ENCODE measurements at regions not wholly inside any gene's neighbourhood (a gene's known extent, or its start where the extent isn't known, plus 50 kb on each side); places are given as distances from the start of the nearest gene placed in this dataset.

DNA sequence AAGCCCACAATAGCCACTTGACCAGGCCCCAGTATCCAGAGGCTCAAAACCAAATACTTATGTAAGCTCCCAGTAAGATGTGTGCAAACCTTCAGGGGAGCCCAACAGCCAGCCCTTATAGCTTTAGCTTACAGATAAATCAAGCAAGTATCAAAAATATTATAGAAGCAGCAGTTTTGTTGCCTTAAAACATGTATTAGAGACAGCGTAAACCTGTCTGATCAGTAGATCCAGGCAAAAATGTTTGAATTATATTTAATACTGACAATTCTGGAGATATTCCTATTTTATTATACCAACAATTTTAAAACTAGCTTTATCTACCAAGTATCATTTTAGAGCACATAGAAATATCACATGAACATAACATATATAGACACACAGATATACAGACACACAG, 365.6 kb upstream of the KLF4 start:
- POLR2A ChIA-PET: no interaction called here
- Mint-ChIP-seq H3K27ac (no peak overlapping the region), H3K9me3 (peaks cover 0 to 35% (median 6%) of the 10 kb centered on the region in 9 donors), H3K36me3 (peaks cover 0 to 3% (median 0%) of the 10 kb centered on the region in 3 donors), H3K4me3 (no peak overlapping the region), H3K4me1 (no peaks in the 10 kb centered on the region), H3K27me3 (peaks cover 0 to under 1% (median 0%) of the 10 kb centered on the region in 5 donors)
- no peak for DNase-seq
- ATAC-seq: no peak

DNA sequence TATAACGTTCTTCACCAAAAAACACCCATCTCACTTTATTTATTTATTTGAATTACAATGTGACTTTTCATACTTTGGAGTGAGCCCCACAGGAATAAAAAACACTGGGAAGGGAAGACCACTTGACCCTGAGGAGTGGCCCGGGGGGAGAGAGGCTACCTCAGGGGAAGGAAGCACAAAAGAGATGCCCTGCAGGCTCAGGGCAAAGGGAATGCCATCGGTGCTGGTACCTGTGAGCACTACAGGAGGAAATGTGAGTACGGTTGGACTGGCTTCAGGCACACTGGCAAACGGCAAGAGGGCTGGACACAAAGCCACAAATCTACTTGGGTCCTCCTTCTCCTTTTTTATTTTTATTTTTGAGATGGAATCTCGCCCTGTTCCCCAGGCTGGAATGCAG, 363.9 kb upstream of the KLF4 start:
- no peak for ATAC-seq
- peaks cover 0 to 3% (median 0%) of the 10 kb centered on the region in 3 donors for H3K36me3 Mint-ChIP-seq
- POLR2A ChIA-PET: no interaction called here

GRCh38 chr9:107852891-107853290, 363.3 kb upstream of the KLF4 start:
- Mint-ChIP-seq H3K4me1 (peaks cover 0 to 3% (median 0%) of the 10 kb centered on the region in 4 donors), H3K27me3 (peaks cover 0 to 1% (median 0%) of the 10 kb centered on the region in 5 donors), H3K4me3 (no peak overlapping the region), H3K9me3 (peaks cover 0 to 32% (median 10%) of the 10 kb centered on the region in 9 donors), H3K27ac (no peak overlapping the region), H3K36me3 (peaks cover 0 to 3% (median 0%) of the 10 kb centered on the region in 3 donors)
- DNase-seq (no peak), ATAC-seq (no peak)
- POLR2A ChIA-PET: no interaction called here

More for the DNA sequence above, 363.9 kb upstream of the KLF4 start:
- Mint-ChIP-seq H3K27me3 (peaks cover 0 to 1% (median 0%) of the 10 kb centered on the region in 5 donors), H3K27ac (no peak overlapping the region), H3K4me1 (peaks cover 0 to 3% (median 0%) of the 10 kb centered on the region in 4 donors), H3K9me3 (peaks cover 0 to 35% (median 10%) of the 10 kb centered on the region in 9 donors), H3K4me3 (no peak overlapping the region)
- DNase-seq: no peak

DNA sequence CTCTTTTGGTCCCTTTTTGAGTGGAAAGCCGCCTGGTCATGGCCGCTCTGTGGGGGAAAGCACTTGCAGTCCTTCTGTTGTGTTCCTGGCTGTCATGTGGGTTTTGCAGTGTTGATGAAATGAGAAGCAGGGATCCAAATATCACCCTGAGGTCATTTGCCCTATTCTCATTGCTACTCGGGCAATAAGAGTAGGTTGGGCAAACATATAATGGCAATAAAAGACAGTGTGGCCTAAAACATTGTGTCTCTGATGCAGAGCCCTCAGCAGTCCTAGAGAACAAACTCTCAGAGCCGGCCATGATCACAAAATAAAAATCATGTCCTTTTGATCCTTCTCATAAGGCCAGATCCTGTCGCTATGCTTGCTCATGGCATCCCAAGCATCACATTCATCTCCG, 361.1 kb upstream of the KLF4 start:
- peaks cover 0 to 20% (median 8%) of the 10 kb centered on the region in 9 donors for H3K9me3 Mint-ChIP-seq
- H3K27ac Mint-ChIP-seq: no peak overlapping the region
- DNase-seq (no peak), ATAC-seq (no peak)
- peaks cover 0 to 3% (median 0%) of the 10 kb centered on the region in 3 donors for H3K36me3 Mint-ChIP-seq
- H3K27me3 Mint-ChIP-seq: peaks cover 0 to 1% (median 0%) of the 10 kb centered on the region in 5 donors
- no peak overlapping the region for H3K4me3 Mint-ChIP-seq
- H3K4me1 Mint-ChIP-seq: peaks cover 0 to 3% (median 0%) of the 10 kb centered on the region in 4 donors
- POLR2A ChIA-PET: no interaction called here

DNA sequence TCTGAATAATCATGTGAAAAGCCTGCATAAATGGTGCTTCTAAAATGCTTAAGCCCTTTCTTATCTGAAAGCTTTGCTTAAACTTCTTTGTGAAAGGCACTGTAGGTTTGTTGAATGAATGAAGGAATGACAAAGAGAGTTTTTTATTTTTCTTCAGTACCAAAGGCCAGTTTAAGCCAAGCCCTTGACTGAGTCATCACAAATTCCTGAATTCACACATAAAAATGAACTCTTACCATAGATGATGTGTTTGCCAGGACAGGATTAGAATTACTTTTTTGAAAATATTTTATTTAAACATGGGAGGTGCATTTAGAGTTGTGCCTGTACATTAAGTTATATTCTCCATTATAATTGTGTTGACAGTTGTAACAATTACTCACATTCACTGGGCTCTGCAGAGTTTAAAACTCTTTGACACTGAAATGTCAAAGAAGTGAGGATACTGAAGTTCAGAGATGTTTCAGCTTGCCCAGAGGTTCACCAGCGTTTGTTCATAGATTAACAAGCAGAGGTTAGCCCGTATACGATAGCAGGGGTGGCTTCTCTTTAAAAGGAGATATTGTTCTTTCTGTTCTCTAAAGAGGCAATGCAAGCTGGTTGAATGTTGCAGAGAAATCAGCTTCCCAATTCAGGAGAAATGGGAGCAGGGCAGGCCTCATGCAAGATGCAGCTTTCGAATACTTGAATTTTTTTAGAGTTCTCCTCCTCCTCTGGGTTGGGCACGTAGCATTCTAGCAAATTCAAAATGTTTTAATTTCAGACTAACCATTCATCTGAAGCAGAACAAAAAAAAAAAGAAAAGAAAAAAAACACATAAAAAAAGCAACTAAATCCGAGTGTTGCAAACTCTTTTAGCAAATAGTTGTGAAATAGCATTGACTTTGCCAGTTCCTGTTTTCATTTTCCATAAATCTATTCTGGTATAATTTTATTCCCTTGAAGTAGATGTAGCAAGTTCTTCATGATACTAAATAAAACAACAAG, 358.7 kb upstream of the KLF4 start:
- Mint-ChIP-seq H3K4me3 (no peak overlapping the region), H3K36me3 (peaks cover 0 to 2% (median 0%) of the 10 kb centered on the region in 3 donors), H3K9me3 (peaks cover 0 to 7% (median 5%) of the 10 kb centered on the region in 9 donors), H3K4me1 (peaks cover 0 to 3% (median 0%) of the 10 kb centered on the region in 4 donors), H3K27me3 (peaks cover 0 to 3% (median 0%) of the 10 kb centered on the region in 5 donors), H3K27ac (no peak overlapping the region)
- no peak for ATAC-seq
- DNase-seq: no peak
- POLR2A ChIA-PET: no interaction called here

DNA sequence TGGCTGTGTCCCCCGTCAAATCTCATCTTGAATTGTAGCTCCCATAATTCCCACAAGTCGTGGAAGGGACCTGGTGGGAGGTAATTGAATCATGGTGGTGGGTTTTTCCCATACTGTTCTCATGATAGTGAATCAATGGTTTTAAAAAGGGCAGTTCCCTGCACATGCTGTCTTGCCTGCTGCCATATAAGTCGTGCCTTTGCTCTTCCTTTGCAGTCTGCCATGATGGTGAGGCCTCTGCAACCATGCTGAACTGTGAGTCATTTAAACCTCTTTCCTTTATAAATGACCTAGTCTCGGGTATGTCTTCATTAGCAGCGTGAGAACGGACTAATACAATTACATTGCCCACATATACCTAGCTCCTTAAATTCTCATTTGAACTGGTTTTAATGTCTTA, 353.0 kb upstream of the KLF4 start:
- H3K27ac Mint-ChIP-seq: no peak overlapping the region
- POLR2A ChIA-PET: no interaction called here
- peaks cover 0 to 4% (median 0%) of the 10 kb centered on the region in 5 donors for H3K27me3 Mint-ChIP-seq
- DNase-seq: no peak
- no peaks in the 10 kb centered on the region for H3K36me3 Mint-ChIP-seq
- peaks cover 0 to 22% (median 4%) of the 10 kb centered on the region in 9 donors for H3K9me3 Mint-ChIP-seq
- peaks cover 0 to 3% (median 0%) of the 10 kb centered on the region in 4 donors for H3K4me1 Mint-ChIP-seq
- no peak for ATAC-seq
- H3K4me3 Mint-ChIP-seq: no peak overlapping the region

DNA sequence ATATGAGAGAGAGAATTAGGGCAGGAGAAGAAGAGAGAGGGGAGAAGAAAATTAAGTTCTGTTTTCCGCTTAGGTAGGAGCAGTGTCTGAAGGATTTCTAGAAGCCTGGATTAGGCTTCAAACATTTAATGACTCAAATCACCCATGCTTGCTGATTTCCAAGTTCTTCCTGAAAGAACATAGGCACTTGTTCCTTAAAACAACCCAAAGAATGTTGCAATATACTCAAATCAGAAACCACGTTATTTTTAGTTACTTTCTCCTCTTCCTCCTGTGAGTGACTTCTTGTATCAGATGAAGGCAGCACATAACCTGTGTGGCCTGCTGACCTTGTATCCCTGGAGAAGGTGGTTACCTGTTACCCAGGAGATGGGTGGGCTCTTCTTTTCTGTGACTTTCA, 351.5 kb upstream of the KLF4 start:
- Mint-ChIP-seq H3K27ac (no peak overlapping the region), H3K4me1 (peaks cover 0 to 3% (median 0%) of the 10 kb centered on the region in 4 donors), H3K27me3 (peaks cover 0 to 7% (median 3%) of the 10 kb centered on the region in 5 donors), H3K4me3 (no peak overlapping the region), H3K9me3 (peaks cover 0 to 27% (median 4%) of the 10 kb centered on the region in 9 donors), H3K36me3 (no peaks in the 10 kb centered on the region)
- DNase-seq: no peak
- POLR2A ChIA-PET: no interaction called here
- no peak for ATAC-seq

- H3K4me3 Mint-ChIP-seq: no peak overlapping the region
- POLR2A ChIA-PET: no interaction called here
- peaks cover 0 to 3% (median 0%) of the 10 kb centered on the region in 4 donors for H3K4me1 Mint-ChIP-seq
Measured at GRCh38 chr9:107839371-107839770, 349.8 kb upstream of the KLF4 start.

DNA sequence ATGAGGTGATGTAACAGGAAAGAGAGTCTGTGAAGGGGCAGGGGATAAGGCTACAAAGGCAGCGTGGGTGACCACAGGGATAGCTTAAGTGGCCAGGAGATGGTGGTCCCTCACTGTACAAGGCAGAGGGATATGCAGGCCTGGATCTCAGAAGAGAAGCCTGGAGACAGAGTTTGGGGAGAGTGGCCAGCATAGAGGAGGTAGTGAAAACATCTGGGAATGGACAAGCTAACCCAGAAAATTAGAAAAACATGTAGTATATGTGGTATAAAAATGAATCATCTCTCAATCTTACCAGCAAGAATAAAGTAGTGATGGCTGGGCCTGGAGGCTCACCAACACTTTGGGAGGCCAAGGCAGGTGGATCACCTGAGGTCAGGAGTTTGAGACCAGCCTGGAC, 349.2 kb upstream of the KLF4 start:
- ATAC-seq: no peak
- no peaks in the 10 kb centered on the region for H3K36me3 Mint-ChIP-seq
- peaks cover 0 to 33% (median 0%) of the 10 kb centered on the region in 9 donors for H3K9me3 Mint-ChIP-seq
- no peak overlapping the region for H3K27ac Mint-ChIP-seq
- peaks cover 0 to 3% (median 0%) of the 10 kb centered on the region in 4 donors for H3K4me1 Mint-ChIP-seq
- DNase-seq: no peak
- peaks cover 0 to 11% (median 2%) of the 10 kb centered on the region in 5 donors for H3K27me3 Mint-ChIP-seq
- POLR2A ChIA-PET: no interaction called here
- no peak overlapping the region for H3K4me3 Mint-ChIP-seq

More at GRCh38 chr9:107839371-107839770, 349.8 kb upstream of the KLF4 start:
- ATAC-seq (no peak), DNase-seq (no peak)
- peaks cover 0 to 11% (median 2%) of the 10 kb centered on the region in 5 donors for H3K27me3 Mint-ChIP-seq
- H3K36me3 Mint-ChIP-seq: no peaks in the 10 kb centered on the region
- no peak overlapping the region for H3K27ac Mint-ChIP-seq
- H3K9me3 Mint-ChIP-seq: peaks cover 0 to 33% (median under 1%) of the 10 kb centered on the region in 9 donors

- H3K27me3 Mint-ChIP-seq: peaks cover 0 to 11% (median 2%) of the 10 kb centered on the region in 5 donors
- peaks cover 0 to 28% (median 2%) of the 10 kb centered on the region in 9 donors for H3K9me3 Mint-ChIP-seq
- no peak for DNase-seq
- POLR2A ChIA-PET: no interaction called here
- no peak overlapping the region for H3K27ac Mint-ChIP-seq
- ATAC-seq: no peak
- H3K36me3 Mint-ChIP-seq: no peaks in the 10 kb centered on the region
- H3K4me1 Mint-ChIP-seq: peaks cover 0 to 3% (median 0%) of the 10 kb centered on the region in 4 donors
- no peak overlapping the region for H3K4me3 Mint-ChIP-seq
Measured at GRCh38 chr9:107836300-107836699, 346.7 kb upstream of the KLF4 start.

GRCh38 chr9:107833295-107833694, 343.7 kb upstream of the KLF4 start:
- Mint-ChIP-seq H3K36me3 (no peaks in the 10 kb centered on the region), H3K27ac (no peak overlapping the region), H3K27me3 (peaks cover 0 to 11% (median 2%) of the 10 kb centered on the region in 5 donors), H3K9me3 (peaks cover 0 to 35% (median 7%) of the 10 kb centered on the region in 9 donors), H3K4me1 (no peaks in the 10 kb centered on the region), H3K4me3 (no peak overlapping the region)
- POLR2A ChIA-PET: no interaction called here
- DNase-seq (no peak), ATAC-seq (no peak)

- Mint-ChIP-seq H3K27me3 (peaks cover 0 to 11% (median 2%) of the 10 kb centered on the region in 5 donors), H3K36me3 (no peaks in the 10 kb centered on the region), H3K9me3 (peaks cover 0 to 35% (median 7%) of the 10 kb centered on the region in 9 donors), H3K4me3 (no peak overlapping the region), H3K27ac (no peak overlapping the region), H3K4me1 (no peaks in the 10 kb centered on the region)
- no peak for DNase-seq
- POLR2A ChIA-PET: no interaction called here
- ATAC-seq: no peak
Measured at GRCh38 chr9:107832871-107833270, 343.3 kb upstream of the KLF4 start.

DNA sequence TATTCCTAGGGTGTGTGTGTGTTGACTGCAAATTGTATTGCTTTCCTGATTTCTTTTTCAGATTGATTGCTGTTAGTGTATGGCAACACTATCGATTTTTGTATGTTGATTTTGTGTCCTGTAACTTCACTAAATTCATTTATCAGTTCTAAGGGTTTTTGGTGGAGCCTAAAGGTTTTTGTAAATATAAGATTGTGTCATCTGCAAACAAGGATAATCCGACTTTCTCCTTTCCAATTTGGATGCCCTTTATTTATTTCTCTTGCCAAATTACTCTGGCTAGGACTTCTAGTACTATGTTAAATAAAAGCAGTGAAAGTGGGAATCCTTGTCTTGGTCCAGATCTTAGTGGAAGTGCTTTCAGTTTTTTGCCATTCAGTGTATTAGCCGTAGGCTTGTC, 340.9 kb upstream of the KLF4 start:
- no peak for DNase-seq
- Mint-ChIP-seq H3K36me3 (no peaks in the 10 kb centered on the region), H3K4me1 (no peaks in the 10 kb centered on the region), H3K4me3 (no peak overlapping the region), H3K27me3 (no peaks in the 10 kb centered on the region), H3K9me3 (peaks cover 0 to 33% (median 8%) of the 10 kb centered on the region in 9 donors), H3K27ac (no peak overlapping the region)
- POLR2A ChIA-PET: no interaction called here
- no peak for ATAC-seq
